HG03025 (cell line): ENCODE measurements at regions not wholly inside any gene's neighbourhood (a gene's known extent, or its start where the extent isn't known, plus 50 kb on each side); places are given as distances from the start of the nearest gene placed in this dataset.

Experiments used
- ATAC-seq: cut with Tn5 transposase; IDR thresholded peaks from one replicate; pipeline ENCODE4 v1.9.1; 2021; ENCODE audit warnings: mild to moderate bottlenecking, moderate library complexity; ENCODE audit not compliant: unreplicated experiment, low FRiP score

DNA sequence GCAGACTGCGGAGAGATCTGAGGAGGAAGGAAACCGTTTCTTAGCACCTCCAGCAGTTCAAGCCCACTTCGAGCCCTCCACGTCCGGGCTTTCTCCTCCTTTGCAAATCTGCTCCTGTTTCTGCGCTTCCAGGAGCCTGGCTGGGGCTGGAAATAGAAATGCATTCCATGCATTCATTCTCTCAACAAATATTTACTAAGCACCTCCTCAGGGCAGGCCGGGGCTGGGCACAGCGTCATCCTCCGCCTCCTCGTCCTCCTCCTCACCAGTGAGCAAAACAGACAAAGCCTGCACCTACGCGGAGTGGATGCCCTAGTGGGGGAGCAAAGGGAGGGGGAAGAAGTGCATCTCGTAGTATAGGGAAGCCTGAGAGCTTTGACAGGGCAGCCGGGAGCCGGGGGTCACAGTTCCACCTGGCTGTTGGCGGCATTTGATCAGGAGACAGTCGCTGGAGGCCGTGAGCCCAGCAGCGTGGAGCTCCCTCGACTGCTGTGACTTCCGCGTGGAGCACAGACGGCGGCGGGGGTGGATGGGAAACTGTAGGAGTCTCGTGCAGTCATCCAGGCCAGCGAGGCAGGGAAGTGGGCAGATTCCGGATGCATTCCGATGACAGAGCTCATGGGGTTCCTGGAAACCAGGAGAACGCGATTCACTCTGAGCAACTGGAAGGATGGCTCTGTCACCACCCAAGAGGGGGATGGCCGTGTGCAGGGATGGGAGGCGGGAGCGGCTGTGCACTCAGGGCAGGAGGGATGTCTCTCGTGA, 93.5 kb downstream of the SIK1 start:
- ATAC-seq: no peak

DNA sequence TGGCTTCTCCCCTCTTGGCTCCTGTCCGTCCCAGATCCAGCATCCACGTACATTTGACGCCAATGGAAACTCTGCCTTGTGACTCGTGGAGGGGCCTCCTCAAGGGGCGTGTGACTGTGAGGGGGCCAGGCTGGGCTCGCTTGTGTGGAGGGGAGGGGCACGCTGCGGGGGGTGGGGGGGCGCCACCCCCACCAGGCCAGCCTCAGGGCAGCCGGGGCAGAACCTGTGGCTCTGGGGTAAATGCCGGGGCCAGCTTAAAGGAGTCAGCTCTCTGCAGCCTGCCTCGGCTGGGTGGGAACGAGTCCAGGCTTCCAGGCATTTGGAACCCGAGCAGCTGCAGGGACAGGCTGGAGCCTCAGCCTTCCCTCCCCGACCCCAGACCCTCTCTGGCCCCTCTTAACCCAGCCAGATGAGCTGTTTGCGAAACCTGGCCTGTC, 94.1 kb downstream of the SIK1 start:
- no peak for ATAC-seq

DNA sequence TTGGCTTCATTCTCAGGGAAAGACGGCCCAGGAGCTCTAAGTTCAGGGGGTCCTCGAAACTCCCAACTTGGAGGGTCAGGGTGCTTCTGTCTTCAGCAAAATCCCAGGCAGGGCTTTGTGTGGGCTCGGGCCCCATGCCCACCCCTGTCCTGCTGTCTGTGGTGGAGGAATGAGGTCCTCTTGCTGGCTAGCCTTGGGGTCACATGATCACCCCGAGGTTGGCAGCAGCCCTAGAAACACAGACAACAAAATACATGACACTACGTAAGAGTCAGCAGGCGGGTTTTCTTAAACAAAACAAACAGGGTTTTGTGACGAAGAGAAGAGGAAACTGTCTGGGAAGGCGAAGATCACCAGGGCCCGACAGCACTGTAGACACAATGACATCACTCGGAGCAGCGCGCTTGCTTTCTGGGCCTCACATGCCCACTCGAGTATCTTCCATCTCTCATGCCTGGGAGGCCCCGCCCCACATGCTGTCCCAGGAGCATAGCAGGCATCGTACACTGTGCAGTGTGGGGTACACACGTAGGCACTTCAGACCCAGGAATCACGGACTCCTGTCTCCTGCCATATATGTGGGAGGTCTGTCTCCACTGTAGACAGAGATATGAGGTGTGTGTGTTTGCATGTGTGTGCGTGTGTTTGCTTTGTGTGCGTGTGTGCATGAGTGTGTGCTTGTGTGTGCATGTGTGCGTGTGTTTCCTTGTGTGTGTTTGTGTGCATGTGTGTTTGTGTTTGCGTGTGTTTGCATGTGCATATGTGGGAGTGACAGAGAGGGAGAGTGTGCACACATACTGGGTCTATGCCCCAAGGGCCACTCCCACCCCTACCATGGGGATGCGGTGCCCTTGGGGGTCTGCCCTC, 94.7 kb downstream of the SIK1 start:
- no peak for ATAC-seq

DNA sequence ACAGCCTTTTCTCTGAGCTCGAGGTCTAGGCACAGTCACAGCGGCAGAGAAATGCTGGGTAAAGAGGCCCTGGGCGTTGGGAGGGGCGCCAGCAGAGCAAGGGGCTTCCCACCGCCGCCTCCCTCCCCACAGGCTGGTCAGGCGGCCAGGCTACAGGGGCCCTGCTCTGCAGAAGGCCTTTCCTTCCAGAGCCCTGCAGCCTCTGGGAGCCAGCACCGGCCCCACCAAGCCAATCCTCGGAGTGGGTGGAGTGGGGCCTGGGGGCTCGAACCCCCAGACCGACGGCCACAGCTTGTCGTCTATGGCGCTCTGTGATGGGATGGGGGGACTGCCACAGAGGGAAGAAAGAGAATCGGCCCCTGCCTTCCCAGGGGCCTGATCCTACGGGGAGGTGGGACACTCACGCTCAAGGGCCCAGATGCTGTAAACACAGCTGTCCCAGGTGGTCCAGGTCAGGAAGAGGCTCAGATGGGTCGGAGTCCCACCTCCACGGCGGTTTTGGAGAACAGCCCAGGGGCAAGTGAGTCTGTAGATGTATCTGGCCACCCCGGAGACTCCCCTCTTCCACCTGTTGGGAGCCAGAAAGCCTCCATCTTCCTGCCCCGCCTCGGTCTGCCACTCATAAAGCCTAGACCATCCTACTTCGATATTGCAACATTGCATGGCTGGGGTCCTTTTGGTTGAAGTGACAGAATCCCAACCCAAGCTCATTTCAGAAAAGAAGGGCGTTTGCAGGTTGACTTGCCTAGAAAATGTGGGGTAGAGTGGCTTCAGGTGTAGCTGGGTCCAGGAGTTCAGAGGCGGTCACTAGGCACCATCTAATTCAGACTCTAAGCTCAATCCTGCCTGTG, 95.6 kb downstream of the SIK1 start:
- no peak for ATAC-seq

DNA sequence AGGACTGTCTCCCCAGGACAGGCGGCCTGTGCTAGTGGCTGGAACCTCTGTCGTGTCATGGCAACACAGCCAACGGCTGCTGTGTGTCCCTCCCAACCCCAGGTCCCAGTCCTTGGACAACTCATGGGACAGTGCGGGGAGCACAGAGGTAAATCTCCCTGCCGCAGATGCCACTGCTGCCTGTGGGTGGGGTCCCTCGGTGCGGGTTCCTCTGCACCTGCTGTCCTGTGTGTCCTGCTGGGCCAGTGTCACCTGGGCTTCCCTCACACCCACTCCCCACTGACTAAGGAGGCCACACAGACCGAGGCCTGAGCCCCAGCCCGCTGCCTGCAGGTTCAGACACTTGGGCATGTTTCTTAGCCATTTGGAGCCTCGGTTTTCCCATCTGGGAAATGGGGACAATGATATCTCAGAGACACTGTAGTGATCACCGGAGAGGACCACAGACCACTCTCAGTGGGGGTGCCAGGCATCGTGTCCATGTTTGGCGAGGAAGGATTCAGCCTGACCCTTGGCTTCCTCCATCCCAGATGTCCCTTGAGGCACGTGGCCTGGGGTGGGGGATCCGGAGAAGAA, 96.5 kb downstream of the SIK1 start:
- ATAC-seq: no peak

DNA sequence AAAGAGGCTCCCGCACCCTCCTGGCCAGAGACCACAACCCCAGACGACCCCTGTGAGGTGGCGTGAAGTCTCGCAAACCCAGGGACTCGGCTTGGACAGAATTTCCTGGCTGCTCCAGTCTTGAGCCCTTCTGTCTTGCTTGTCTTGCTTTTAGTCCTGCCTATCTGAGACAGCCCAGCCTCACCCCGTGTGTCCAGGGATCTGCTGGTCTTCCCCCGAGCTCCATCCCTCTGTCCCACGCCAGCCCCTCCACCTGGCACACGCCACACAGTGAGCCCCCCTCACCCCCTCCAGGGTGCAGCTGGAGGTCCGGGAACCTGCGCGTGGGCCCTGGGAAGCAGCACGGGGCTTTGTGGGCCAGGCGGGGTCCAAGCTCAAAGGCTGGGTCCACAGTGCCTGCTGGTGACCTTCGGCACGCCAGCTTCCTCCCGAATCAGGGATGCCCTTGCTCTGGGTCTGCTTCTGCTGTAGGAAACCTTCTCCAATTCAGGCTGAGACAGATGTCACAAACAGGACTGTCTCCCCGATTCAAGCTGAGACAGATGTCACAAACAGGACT, 97.1 kb downstream of the SIK1 start:
- ATAC-seq: no peak

DNA sequence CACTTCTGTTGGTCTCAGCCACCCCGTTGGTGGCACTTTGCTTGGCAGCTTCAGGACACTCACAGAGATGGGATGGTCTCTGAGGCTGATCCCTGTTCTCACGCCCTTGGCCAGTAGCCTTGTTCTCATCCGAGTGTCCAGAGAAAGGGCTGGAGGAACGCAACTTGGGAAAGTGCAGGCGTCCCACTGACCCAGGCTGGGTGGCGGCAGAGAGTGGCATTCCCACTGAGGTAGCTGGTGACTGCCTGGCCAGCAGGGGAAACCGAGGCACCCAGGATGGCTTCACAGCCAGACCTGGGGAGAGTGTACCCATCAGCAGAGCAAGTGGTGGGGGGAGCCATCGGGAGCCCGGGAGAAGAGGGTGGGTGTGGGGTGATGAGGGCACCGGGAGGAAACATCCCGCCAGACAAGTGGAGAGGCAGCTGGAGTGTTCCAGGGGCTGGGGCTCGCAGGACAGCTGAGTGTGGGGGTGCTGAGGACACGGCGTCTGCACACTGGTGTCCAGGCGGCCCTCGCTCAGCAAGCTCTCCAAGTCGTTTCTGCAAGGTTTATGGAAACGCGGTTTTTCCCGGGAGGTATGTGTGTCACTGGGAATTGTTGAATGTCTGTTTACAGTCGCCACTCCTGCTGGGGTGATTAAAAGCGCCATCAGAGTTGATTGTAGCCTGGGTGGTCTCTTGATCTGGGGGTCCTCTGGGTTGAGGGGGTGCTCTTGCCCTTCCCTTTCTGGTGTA, 97.8 kb downstream of the SIK1 start:
- no peak for ATAC-seq

DNA sequence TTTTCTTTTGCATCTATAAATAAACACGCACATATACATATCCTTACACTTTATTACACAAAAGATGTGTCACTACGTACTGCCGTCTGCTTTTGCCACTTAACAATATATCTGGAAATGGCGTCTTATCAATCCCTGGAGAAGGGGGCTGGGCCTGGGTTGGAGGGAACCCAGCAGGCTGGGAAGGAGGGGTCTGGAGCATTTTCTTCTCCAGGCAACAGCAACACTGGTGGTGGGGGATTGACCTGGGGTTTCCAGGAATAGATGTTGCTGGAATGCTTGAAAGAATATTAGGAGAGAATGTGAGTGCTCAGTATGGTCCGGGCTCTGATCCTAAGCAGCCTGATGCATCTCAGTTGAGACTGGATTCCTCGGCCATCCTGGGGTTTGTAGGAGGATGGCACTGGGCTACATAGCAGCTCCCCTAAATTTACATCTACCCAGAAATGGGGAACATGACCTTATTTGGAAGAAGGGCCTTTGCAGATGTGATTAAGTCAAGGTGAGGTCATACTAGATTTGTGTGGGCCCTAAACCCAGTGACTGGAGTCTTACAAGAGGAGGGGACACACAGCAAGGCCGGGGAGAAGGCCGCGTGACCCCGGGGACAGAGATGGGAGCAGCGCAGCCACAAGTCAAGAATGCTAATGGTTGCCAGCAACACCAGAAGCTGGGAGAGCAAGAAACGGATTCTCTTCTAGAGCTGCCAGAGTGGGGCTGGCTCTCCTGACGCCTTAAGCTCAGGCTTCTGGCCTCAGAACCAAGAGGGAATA, 98.6 kb downstream of the SIK1 start:
- ATAC-seq: no peak

DNA sequence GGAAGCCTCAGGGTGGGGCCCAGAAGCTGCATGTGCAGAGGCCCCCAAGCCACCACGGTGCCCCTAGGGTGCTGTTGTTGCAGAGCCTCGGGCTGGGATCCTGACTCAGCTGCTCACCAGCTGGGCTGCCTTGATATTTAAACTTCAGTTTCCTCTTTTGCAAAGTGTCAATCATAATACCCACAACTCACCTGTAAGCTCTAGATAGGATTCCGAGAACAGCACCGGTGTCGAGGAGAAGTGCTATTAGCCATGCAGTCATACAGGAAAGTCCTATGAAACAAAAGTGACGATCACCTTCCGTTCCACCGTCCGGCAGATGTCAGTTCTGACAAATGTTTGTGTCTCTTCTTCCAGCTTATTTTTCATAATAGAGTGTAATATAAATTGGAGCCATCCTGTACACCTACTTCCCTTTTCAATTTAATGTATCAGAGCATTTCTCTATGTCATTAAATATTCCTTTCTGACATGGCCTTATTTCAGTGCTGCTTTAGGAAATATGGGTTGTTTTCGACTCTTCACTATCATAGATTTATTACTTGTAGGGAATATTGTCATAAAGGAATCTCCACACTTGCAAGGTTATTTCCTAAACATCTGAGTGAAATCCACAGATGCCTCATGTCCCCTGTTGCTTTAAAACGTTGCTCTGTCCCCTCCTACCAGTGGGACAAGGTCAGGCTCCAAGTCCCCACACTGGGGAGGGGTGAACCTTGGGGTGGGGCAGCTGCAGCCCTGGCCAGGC, 100.8 kb downstream of the SIK1 start:
- ATAC-seq: no peak

DNA sequence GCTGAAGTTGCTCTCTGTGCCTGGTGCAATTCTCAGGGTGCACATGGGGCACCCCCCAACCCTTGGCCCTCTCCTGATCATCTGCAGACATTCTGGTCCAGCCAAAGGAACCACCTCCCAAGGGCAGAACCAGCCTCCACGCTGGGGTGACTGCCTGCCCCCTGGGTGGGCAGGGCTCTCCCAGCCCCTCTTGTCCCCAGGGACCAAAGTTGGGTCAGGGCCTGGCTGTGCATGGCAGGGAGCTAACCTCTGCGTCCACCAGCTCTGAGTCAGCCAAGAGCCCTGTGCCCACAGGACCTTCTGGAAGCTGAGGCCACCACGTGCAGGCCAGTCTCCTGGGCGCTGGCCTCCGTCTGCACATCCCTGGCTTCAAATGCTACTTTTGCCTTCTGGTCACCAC, 101.9 kb downstream of the SIK1 start:
- ATAC-seq: no peak

DNA sequence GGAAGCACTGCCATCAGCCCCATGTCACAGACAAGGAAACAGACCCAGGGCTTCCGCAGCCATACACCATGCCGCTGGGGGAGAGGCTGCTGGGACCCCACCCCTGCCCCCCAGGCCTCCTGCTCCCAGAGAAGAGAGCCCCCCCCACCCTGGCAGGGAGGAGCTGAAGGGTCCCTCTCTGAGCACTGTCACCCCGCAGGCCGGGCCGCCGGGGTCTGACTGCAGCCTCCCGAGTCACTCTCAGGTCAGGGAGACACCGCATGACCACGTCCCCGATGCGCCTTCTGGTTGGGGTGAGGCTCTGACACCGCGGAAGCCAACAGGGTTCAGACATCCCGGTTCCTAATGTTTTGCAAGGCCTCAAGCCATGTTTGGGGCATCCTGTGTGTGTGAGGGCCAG, 102.3 kb downstream of the SIK1 start:
- ATAC-seq: no peak

DNA sequence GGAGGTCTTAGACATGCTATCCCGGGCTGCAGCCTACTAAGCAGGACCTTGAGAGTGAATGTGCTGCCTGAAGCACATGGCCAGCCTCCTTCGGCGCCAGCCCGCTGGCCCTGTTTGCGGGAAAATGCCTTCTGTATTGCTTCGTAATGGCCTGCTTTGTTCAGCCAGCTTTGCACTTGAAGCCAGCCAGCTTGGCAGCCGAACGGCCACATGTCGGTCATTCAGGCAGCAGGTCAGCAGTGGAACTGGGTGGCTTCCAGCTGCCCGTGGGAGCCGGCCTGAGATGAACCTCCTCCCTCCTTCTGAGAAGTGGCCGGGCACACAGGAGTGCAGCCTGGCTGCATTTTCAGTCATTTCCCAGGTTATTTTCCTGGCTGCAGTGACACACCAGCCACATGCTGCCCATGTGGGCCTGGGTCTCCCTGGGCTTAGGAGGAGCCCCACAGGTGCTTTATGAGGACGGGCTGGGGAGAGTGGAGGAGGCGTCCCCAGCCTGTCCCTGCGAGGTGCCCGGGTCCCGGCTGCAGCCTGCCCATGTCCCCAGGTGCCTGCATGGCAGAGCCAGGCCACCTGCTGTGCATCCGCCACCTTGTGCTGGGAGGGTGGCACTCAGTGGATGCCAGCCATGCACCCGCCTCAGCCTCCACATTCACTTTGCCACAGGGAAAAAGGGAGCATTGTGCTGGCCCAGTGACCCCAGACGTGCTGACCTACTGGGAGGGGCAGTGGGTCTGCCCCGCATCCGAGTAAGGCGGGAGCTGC, 103.5 kb downstream of the SIK1 start:
- ATAC-seq: no peak

DNA sequence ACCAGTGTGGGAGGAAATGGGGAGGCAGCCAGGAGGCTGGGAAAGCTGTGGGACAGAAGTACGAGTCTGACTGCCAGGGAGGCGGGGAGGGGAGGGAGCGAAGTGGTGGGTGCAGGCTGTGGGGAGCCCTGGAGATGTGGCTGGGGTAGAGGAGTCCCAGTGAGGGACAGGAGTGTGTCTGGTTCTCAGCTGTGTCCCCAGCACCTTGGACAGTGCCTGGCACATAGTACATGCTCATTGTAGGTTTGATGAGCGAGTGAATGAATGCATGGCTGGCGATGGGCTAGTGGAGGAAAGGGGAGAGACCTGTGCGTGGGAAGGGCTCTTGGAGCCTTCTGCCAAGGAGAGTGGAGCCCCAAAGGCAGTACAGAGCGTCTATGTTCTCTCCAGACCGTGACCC, 104.1 kb downstream of the SIK1 start:
- no peak for ATAC-seq

DNA sequence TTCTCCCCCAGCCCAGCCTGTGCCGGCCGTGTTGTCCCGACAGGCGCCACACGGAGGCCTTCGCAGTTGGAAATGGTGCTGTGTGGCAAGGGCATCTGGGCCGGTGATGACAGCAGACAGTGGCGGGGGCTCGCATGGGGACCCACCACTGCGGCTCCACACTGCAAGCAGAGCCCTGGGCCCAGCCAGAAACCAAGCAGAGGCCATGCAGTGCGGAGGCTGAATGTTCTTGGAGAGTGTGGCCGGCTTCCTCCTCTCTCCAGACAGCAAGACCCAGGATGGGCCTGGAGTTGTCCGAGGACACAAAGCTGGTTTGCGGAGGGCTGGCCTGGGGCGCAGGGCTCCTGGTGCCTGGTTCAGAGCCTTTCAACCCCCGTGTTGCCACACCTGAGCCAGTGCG, 104.6 kb downstream of the SIK1 start:
- no peak for ATAC-seq

DNA sequence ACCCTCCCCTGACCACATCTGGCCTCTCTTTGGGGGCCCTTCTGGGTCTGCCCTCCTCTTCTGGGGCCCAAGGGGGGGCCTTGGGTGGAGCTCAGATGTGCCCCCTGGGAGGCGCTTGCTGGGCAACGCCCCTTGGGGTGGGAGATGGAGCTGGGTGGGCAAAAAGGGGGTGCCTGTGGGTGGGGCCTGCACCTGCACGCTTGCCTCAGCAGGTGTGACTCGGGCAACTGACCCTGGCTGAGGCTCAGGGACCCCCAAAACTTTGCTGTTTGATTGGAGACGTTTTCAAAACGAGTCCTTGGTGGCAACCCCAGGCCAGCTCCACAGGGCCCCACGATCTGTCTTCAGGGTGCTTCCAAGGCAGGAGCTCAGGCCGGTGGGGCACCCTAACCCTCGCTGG, 105.3 kb downstream of the SIK1 start:
- ATAC-seq: no peak

DNA sequence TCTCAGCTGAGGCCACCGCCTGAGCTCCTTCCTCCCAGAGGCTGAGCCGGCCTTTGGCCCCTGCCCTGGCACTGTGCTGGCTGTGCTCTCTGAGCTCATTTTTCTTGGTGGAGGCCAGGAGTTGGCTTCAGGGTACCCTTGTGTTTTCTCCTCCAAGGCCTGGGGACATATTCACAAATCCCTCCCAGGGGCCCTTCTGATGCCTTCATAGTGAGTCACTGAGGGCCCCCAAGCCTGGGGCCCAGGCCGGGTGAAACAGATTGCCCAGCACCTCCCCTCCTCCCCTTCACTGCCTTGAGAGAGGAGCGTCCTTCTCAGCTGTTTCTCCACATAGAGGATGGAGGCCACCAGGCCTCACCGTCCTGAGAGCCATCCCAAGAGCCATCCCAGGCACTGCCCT, 105.8 kb downstream of the SIK1 start:
- no peak for ATAC-seq

DNA sequence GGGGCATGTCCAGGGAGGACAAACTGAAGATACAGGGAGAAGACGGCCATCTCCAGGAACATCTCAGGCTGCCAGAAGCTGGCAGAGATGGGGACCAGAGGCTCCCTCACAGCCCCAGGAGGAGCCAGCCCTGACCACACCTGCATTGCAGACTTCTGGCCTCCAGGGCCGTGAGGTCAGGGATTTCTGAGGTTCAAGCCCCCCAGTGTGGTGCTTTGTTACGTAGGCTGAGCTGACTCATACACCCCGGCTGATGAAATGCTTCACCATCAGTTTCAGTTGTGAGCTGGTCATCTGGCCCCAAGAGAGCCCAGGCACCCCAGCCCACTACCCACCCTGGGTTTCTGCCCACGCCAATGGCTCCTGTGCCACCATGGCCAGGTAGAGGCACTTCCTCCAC, 106.4 kb downstream of the SIK1 start:
- ATAC-seq: no peak
